Tibial nerve (tissue), 4 donors: ENCODE measurements at regions not wholly inside any gene's neighbourhood (a gene's known extent, or its start where the extent isn't known, plus 50 kb on each side); places are given as distances from the start of the nearest gene placed in this dataset.

Experiments used
- CTCF ChIP-seq, 5 experiments: fragments of 200-600 bp in 3 of 5; fragments of 450-650 bp in 2 of 5; sonication (generic) in 3 of 5; IDR thresholded peaks; one replicate each; pipeline ENCODE4 v1.5.1; 2016 to 2019; ENCODE audit warnings: antibody characterized with exemption in 5 of 5, mild to moderate bottlenecking in 3 of 5, moderate library complexity in 2 of 5
- EP300 ChIP-seq, 2 donors: sonication (generic); formaldehyde crosslinking; IDR thresholded peaks; one replicate each; pipeline ENCODE4 v1.6.1; 2017; ENCODE audit warnings: antibody characterized with exemption in 2 of 2, mild to moderate bottlenecking in 1 of 2
- POLR2A ChIP-seq, 2 donors: fragments of 450-650 bp; IDR thresholded peaks; one replicate each; pipeline ENCODE4 v1.6.1; 2017; ENCODE audit warnings: antibody characterized with exemption in 2 of 2, mild to moderate bottlenecking in 2 of 2, moderate library complexity in 2 of 2

GRCh38 chr4:3674479-3674851 lies 91.7 kb upstream of the ADRA2C start:
- no peak for TF ChIP-seq CTCF (IDR thresholded peaks at IDR 0.05)
- no peak for TF ChIP-seq POLR2A (IDR thresholded peaks at IDR 0.05)
- no peak for TF ChIP-seq EP300 (IDR thresholded peaks at IDR 0.05)
